ENCODE measurements at regions not wholly inside any gene's neighbourhood (a gene's known extent, or its start where the extent isn't known, plus 50 kb on each side); places are given as distances from the start of the nearest gene placed in this dataset.

DNA sequence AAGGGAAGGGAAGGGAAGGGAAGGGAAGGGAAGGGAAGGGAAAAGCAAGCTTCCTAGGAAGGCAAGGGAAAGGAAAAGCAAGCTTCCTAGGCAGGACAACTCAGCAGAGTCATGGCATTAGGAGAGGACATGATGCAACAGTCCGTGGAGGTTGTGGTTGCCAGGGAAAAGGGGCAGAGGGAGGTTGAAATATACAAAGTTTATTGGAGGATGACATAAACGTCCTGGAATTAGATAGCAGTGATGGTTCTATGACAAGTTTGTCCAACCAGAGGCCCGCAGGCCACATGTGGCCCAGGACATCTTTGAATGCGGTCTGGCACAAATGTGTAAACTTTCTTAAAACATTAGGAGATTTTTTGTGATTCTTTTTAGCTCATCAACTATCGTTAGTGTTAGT, 59.8 kb upstream of the OPN4 start:
- TF ChIP-seq, protein P1, sequence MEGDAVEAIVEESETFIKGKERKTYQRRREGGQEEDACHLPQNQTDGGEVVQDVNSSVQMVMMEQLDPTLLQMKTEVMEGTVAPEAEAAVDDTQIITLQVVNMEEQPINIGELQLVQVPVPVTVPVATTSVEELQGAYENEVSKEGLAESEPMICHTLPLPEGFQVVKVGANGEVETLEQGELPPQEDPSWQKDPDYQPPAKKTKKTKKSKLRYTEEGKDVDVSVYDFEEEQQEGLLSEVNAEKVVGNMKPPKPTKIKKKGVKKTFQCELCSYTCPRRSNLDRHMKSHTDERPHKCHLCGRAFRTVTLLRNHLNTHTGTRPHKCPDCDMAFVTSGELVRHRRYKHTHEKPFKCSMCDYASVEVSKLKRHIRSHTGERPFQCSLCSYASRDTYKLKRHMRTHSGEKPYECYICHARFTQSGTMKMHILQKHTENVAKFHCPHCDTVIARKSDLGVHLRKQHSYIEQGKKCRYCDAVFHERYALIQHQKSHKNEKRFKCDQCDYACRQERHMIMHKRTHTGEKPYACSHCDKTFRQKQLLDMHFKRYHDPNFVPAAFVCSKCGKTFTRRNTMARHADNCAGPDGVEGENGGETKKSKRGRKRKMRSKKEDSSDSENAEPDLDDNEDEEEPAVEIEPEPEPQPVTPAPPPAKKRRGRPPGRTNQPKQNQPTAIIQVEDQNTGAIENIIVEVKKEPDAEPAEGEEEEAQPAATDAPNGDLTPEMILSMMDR (IDR thresholded peaks at IDR 0.05): no peak
- TF ChIP-seq, protein P2, sequence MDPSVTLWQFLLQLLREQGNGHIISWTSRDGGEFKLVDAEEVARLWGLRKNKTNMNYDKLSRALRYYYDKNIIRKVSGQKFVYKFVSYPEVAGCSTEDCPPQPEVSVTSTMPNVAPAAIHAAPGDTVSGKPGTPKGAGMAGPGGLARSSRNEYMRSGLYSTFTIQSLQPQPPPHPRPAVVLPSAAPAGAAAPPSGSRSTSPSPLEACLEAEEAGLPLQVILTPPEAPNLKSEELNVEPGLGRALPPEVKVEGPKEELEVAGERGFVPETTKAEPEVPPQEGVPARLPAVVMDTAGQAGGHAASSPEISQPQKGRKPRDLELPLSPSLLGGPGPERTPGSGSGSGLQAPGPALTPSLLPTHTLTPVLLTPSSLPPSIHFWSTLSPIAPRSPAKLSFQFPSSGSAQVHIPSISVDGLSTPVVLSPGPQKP (IDR thresholded peaks at IDR 0.05; ENCODE audit: low read depth, low read length): no peak
- no peak for TF ChIP-seq RCOR1 (IDR thresholded peaks at IDR 0.05; ENCODE audit: low read depth, low read length)
- TF ChIP-seq MAFK (IDR thresholded peaks at IDR 0.05; ENCODE audit: partially characterized antibody): no peak
- no peak for TF ChIP-seq POLR2A (IDR thresholded peaks at IDR 0.05; ENCODE audit: low read length)
- TF ChIP-seq ZFP36 (IDR thresholded peaks at IDR 0.05; ENCODE audit: borderline replicate concordance, partially characterized antibody): no peak
- TF ChIP-seq RFX5 (IDR thresholded peaks at IDR 0.05): no peak
- no peak for TF ChIP-seq SMC3 (IDR thresholded peaks at IDR 0.05)
